ENCODE measurements at regions not wholly inside any gene's neighbourhood (a gene's known extent, or its start where the extent isn't known, plus 50 kb on each side); places are given as distances from the start of the nearest gene placed in this dataset.
A peak's percentile ranks its signal among the peaks of the same experiment; 100 is the strongest.
"Not testable (repeated sequence)": the region's sequence is repeated elsewhere in the genome, so short reads cannot be mapped to it uniquely, and the experiment has no call there.

DNA sequence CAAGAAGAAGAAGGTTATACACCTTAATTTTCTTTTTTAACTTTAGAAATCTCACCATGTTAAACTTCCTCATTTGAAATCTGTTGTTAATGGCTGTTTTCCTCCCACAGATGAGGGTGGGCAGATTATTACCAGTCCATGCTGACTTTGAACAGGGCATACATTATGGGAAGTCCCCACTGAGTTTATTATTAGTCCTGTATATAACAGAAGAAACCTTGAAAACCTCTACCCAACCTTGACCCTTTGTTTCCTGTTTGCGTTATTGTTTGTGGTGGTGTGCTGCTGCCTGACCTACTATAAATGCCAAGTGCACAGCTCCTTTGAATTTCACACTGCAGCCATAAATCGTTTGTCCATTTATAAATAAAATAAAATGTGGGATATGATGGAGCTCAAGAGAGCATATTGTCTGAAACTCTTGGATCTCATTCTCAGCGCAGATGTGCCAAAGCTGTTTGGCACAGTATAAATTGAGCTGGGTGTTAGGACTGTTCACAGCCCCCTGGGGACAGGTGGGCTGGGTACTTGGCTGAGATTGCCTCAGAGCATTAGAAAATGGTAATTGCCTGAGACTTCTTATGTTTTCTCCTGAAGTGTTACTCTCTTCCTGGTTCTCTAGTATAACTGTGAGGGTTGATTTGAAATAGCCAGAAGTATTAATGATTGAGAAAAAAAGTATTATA, 139.6 kb downstream of the SPATA31D1 start:
- DNase-seq (ENCODE audit: extremely low spot score), result no peak
- no peak overlapping the region for H3K4me3 ChIP-seq (ENCODE audit: low read depth, low read length)
- H3K4me1 ChIP-seq (ENCODE audit: insufficient read depth), result no peaks in the 10 kb centered on the region
- no peak overlapping the region for H3K27ac ChIP-seq (ENCODE audit: low read depth)
- 27% methylated on average over 3 of the region's 3 CpGs for WGBS
- no peaks in the 10 kb centered on the region for H3K36me3 ChIP-seq (ENCODE audit: insufficient read depth)

DNA sequence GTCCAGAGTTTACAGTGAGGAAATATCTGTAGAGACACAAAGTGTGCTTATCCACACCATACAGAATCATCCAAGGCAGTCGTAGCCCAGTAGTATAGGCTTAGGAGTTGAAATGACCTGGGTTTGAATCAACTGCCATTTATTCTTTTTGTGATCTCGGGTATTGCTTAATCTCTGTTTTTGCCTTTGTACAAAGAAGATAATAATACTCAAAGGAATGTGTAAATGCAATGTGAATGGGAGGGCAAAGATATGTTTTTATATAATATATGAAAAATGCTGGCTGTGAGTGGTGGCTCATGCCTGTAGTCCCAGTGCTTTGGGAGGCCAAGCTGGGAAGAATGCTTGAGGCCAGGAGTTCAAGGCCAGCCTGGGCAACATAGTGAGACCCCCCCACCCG, 141.1 kb downstream of the SPATA31D1 start:
- Histone ChIP-seq H3K36me3 (ENCODE audit: insufficient read depth) (no peaks in the 10 kb centered on the region), H3K27ac (ENCODE audit: low read depth) (no peak overlapping the region), H3K4me3 (ENCODE audit: low read depth, low read length) (no peak overlapping the region), H3K4me1 (ENCODE audit: insufficient read depth) (no peaks in the 10 kb centered on the region)
- no peak for DNase-seq (ENCODE audit: extremely low spot score)
- 95% methylated on average over 3 of the region's 3 CpGs for WGBS

DNA sequence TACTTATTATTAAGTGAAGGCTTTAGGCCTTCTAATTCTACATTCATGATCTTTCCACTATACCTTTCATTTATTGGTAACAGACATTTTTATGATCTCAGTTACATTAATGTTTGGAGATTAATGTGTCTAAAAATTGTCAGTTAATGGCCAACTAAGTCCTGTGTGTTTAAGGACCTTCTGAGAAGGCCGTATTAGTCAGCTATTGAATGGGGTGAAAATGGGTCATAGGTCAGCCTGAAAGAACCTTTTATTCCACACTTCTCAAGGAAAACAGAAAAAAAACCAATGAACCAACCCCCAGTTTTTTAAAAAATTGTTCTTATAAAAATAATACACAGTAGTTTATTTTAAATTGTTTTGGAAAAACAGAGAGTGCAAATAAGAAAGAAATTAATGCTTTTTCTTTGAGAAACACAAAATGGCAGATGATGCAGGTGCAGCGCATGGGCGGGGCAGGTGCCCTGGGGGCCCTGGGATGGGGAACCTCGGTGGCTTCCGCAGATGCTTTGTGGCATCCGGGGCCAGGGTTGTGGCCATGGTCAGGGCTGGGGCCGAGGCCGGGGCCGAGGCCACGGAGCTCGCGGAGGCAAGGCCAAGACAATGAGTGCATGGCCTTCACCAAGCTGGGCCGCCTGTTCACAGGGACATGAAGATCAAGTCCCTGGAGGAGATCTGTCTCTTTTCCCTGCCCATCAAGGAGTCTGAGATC, 141.9 kb downstream of the SPATA31D1 start:
- no peak for DNase-seq (ENCODE audit: extremely low spot score)
- Histone ChIP-seq H3K36me3 (ENCODE audit: insufficient read depth) (no peaks in the 10 kb centered on the region), H3K4me1 (ENCODE audit: insufficient read depth) (no peaks in the 10 kb centered on the region), H3K27ac (ENCODE audit: low read depth) (no peak overlapping the region), H3K4me3 (ENCODE audit: low read depth, low read length) (no peak overlapping the region)
- 97% methylated on average over 13 of the region's 13 CpGs for WGBS

DNA sequence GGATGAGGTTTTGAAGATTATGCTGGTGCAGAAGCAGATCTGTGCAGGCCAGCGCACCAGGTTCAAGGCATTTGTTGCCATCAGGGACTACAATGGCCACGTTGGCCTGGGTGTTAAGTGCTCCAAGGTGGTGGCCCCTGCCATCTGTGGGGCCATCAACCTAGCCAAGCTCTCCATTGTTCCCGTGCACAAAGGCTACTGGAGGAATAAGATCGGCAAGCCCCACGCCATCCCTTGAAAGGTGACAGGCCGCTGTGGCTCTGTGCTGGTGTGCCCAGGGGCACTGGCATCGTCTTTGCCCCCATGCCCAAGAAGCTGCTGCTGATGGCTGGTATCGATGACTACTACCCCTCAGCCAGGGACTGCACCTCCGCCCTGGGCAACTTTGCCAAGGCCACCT, 142.5 kb downstream of the SPATA31D1 start:
- no peak for DNase-seq (ENCODE audit: extremely low spot score)
- H3K27ac ChIP-seq (ENCODE audit: low read depth), result no peak overlapping the region
- no peaks in the 10 kb centered on the region for H3K36me3 ChIP-seq (ENCODE audit: insufficient read depth)
- no peaks in the 10 kb centered on the region for H3K4me1 ChIP-seq (ENCODE audit: insufficient read depth)
- 95% methylated on average over 9 of the region's 9 CpGs for WGBS
- H3K4me3 ChIP-seq (ENCODE audit: low read depth, low read length), result no peak overlapping the region

DNA sequence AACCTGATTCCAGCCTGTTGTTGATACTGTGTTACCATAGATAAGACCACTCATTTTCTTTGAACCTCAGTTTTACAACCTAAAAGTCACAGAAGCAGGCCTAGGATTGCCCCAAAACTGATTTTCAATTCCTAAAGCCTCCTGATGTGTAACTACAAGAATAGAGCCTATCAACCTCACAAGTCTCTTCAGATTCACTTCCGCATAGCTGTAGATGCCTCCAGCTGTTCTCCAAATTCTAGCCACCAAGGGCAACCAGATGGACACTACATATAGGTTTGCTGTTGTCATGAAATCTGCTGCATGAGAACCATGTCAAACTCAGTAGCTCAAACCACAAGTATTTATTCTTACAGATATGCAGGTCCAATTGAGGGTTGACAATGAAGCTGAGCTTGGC, 143.5 kb downstream of the SPATA31D1 start:
- 97% methylated on average over 1 of the region's 1 CpG for WGBS
- H3K27ac ChIP-seq (ENCODE audit: low read depth), result no peak overlapping the region
- H3K4me1 ChIP-seq (ENCODE audit: insufficient read depth), result no peaks in the 10 kb centered on the region
- H3K4me3 ChIP-seq (ENCODE audit: low read depth, low read length), result no peak overlapping the region
- H3K36me3 ChIP-seq (ENCODE audit: insufficient read depth), result no peaks in the 10 kb centered on the region
- no peak for DNase-seq (ENCODE audit: extremely low spot score)

DNA sequence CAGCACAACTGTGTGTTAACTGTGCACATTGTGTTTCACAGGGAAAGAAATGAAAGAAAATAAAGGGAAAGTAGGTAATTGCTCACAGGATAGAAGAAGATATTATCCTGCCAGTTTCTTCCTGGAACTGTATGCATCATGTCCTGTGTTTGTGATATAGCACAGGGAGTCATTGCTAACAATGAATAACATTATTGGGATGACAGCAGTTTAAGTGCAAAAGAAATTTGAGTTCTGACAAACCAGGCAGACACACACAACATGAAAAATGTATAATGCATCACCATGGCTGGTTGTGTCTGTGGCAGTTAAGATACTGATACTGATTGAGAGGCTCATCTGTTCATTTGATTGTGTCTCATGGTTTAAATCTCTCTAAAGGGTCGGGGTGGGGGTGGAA, 145.4 kb downstream of the SPATA31D1 start:
- WGBS, result 45% methylated on average over 1 of the region's 1 CpG
- Histone ChIP-seq H3K27ac (ENCODE audit: low read depth) (no peak overlapping the region), H3K36me3 (ENCODE audit: insufficient read depth) (no peaks in the 10 kb centered on the region), H3K4me1 (ENCODE audit: insufficient read depth) (no peaks in the 10 kb centered on the region), H3K4me3 (ENCODE audit: low read depth, low read length) (no peak overlapping the region)
- DNase-seq (ENCODE audit: extremely low spot score), result no peak

DNA sequence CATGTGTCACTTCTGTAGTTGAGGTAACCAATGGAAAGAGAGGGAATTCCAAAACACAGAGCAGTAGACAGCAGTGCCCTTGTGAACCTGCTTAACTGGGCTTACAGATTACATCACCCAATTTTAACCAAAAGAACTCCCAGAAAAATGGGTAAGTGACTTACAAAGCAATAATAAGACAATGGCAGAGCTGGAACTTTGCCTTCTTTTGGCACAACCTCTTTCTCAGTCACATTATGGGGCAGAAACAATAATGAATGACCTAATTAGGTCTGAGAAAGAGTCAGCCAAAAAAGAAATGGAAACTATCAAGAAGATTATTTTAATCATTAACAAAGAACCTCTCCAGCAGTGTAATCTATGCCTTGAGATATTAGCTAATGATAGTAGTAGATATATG, 146.5 kb downstream of the SPATA31D1 start:
- no peaks in the 10 kb centered on the region for H3K36me3 ChIP-seq (ENCODE audit: insufficient read depth)
- no peak for DNase-seq (ENCODE audit: extremely low spot score)
- no peaks in the 10 kb centered on the region for H3K4me1 ChIP-seq (ENCODE audit: insufficient read depth)
- no peak overlapping the region for H3K4me3 ChIP-seq (ENCODE audit: low read depth, low read length)
- H3K27ac ChIP-seq (ENCODE audit: low read depth), result no peak overlapping the region

DNA sequence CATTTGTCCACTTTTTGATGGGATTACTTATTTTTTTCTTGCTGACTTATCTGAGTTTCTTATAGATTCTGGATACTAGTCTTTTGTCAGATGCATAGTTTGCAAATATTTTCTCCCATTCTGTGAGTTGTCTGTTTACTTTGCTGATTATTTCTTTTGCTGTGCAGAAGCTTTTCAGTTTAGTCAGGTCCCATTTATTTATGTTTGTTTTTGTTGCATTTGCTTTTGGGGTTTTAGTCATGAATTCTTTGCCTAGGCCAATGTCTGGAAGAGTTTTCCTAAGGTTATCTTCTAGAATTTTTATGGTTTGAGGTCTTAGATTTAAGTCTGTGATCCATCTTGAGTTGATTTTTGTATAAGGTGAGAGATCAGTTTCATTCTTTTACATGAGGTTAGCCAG, 149.5 kb downstream of the SPATA31D1 start:
- not testable (repeated sequence) for H3K4me1 ChIP-seq (ENCODE audit: insufficient read depth); H3K36me3 ChIP-seq (ENCODE audit: insufficient read depth); H3K4me3 ChIP-seq (ENCODE audit: low read depth, low read length); DNase-seq (ENCODE audit: extremely low spot score); H3K27ac ChIP-seq (ENCODE audit: low read depth)

DNA sequence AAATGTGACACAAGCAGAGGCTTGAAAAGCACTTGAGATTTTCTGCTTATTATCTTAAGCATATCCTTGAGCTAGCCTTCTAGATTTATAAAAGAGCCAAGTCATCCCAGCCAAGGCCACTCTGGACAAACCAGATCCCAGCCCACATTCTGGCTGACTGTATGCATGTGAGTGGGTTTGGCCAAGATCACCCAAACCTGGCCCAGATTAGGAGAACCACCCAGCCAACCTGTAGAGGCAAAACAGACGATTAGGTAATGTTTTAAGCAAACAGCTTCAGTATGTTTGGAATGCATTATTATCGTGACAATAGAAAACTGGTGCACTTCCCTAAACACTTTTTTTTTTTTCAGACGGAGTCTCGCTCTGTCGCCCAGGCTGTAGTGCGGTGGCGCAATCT, 151.9 kb downstream of the SPATA31D1 start:
- no peak overlapping the region for H3K4me3 ChIP-seq (ENCODE audit: low read depth, low read length)
- no peak overlapping the region for H3K27ac ChIP-seq (ENCODE audit: low read depth)
- no peak for DNase-seq (ENCODE audit: extremely low spot score)
- no peaks in the 10 kb centered on the region for H3K4me1 ChIP-seq (ENCODE audit: insufficient read depth)
- WGBS, result 92% methylated on average over 7 of the region's 7 CpGs
- H3K36me3 ChIP-seq (ENCODE audit: insufficient read depth), result no peaks in the 10 kb centered on the region

DNA sequence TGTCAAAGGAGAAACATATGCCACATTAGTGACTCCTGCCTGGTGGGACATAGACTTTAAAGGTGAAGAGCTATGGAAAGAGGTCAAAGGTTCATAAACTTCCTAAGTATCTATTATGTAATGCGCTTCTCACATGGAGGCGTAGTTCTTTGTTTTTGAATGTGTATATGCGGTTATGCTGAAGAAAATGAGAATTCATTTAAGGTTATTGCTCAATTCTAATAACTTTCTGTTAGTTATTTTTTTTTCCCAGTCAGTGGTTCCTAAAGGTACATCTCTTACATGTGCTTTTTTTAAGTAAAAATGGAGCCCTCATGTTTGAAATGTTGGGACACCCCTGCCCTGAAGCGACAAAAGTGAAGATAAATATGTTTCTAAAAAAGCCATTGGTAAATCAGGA, 156.2 kb downstream of the SPATA31D1 start:
- DNase-seq (ENCODE audit: extremely low spot score), result no peak
- WGBS, result 98% methylated on average over 4 of the region's 4 CpGs
- Histone ChIP-seq H3K27ac (ENCODE audit: low read depth) (no peak overlapping the region), H3K36me3 (ENCODE audit: insufficient read depth) (no peaks in the 10 kb centered on the region), H3K4me3 (ENCODE audit: low read depth, low read length) (no peak overlapping the region), H3K4me1 (ENCODE audit: insufficient read depth) (no peaks in the 10 kb centered on the region)

DNA sequence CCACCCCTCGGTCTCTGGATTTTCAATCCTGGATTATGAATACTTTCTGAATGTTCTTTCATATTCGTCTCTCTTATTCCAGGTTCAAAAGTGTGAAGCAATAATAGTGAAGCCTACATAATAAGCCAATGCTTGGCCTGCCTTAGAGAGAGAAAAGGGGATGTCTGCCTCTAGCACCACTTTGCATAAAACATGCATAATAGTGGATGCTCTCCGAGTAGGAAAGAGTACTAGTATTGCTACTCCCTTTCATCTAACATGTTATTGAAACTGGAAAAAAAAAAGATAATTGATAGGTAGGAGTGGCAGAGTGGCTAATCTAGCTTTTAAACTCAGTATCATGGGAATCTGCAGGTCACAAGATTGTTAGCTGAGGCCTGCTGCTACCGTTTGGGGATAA, 158.1 kb downstream of the SPATA31D1 start:
- 92% methylated on average over 4 of the region's 4 CpGs for WGBS
- Histone ChIP-seq H3K4me1 (ENCODE audit: insufficient read depth) (no peaks in the 10 kb centered on the region), H3K36me3 (ENCODE audit: insufficient read depth) (no peaks in the 10 kb centered on the region), H3K4me3 (ENCODE audit: low read depth, low read length) (no peak overlapping the region), H3K27ac (ENCODE audit: low read depth) (no peak overlapping the region)
- no peak for DNase-seq (ENCODE audit: extremely low spot score)

DNA sequence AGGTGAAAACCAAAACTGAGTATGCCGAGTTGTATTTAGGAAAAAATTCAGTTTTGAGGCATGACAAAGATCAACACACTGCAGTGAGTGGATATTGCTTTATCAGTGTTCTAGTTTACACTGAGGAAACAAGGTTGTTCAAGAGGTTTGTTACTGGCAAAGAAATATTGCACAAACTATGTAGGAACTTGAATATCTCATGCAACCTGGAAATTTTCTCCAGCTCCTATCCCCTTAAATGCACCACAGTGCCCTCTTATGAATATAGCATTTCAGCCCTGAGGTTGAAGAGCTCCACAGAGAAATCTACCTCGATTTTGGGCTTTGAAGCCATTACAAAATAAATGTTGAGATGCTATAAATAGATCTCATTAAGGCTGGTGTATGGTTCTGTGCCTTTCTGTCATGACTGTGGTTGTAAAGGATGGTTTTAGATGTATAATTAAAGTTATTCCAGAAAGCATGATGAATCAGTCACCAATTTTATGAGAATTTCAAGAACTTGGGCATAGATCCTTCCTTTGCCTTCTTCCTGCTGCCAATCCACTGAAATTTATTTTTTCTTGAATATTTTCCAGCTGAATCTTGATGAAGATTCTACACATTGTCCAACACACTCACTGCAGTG, 159.3 kb downstream of the SPATA31D1 start:
- 58% methylated on average over 2 of the region's 2 CpGs for WGBS
- no peaks in the 10 kb centered on the region for H3K4me1 ChIP-seq (ENCODE audit: insufficient read depth)
- DNase-seq (ENCODE audit: extremely low spot score), result no peak
- H3K36me3 ChIP-seq (ENCODE audit: insufficient read depth), result no peaks in the 10 kb centered on the region
- H3K4me3 ChIP-seq (ENCODE audit: low read depth, low read length), result no peak overlapping the region
- H3K27ac ChIP-seq (ENCODE audit: low read depth), result no peak overlapping the region

DNA sequence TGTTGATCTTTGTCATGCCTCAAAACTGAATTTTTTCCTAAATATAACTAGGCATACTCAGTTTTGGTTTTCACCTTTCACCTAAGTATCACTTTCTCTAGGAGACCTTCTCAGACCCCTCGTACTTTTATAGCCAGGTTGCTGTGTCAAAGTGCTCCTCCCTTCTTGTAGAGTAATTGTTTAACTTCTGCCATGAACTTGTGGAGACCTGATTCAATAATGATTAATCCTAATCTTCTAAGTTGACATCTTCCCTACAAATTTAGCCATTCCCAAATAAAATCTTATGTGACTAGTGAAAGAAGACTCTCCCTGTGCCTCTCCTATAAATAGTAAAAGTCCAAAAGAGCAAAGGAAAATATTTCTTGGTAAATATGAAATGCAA, 159.8 kb downstream of the SPATA31D1 start:
- 84% methylated on average over 1 of the region's 1 CpG for WGBS
- Histone ChIP-seq H3K4me1 (ENCODE audit: insufficient read depth) (no peaks in the 10 kb centered on the region), H3K36me3 (ENCODE audit: insufficient read depth) (no peaks in the 10 kb centered on the region)

DNA sequence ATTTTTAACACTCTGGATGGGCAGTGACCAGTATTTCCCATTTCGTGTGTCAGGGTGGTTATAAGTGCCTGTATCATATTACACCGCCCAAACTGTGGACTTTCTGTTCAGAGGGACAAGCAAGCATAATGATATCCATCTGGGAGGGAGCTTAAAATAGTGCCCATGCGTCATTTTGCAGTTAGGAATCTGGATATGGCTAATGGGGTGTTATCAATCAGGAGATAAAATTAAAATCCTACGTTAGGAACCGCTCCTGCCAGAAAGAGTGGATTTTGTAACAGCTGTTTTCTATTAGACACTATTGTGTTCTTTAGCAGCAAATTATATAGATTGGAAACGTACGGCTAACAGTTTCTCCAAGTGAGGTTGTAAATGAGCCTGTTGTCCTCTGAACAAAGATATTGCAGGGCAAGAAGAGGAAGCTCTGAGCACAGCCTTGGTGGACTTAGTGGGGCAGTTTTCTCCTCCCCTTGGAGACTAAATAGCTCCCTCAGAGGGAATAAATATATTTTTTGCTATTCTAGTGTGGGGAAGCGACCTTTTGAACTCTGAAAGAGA, 160.4 kb downstream of the SPATA31D1 start:
- WGBS, result 40% methylated on average over 8 of the region's 8 CpGs
- peak; percentile 62 for DNase-seq (ENCODE audit: extremely low spot score)
- no peak overlapping the region for H3K27ac ChIP-seq (ENCODE audit: low read depth)
- H3K36me3 ChIP-seq (ENCODE audit: insufficient read depth), result no peaks in the 10 kb centered on the region
- H3K4me1 ChIP-seq (ENCODE audit: insufficient read depth), result no peaks in the 10 kb centered on the region
- H3K4me3 ChIP-seq (ENCODE audit: low read depth, low read length), result no peak overlapping the region

More for the DNA sequence above, 159.8 kb downstream of the SPATA31D1 start:
- Histone ChIP-seq H3K27ac (ENCODE audit: low read depth) (no peak overlapping the region), H3K4me3 (ENCODE audit: low read depth, low read length) (no peak overlapping the region)
- DNase-seq (ENCODE audit: extremely low spot score), result no peak
